ENCODE measurements at regions not wholly inside any gene's neighbourhood (a gene's known extent, or its start where the extent isn't known, plus 50 kb on each side); places are given as distances from the start of the nearest gene placed in this dataset.
"Not testable (repeated sequence)": the region's sequence is repeated elsewhere in the genome, so short reads cannot be mapped to it uniquely, and the experiment has no call there.

DNA sequence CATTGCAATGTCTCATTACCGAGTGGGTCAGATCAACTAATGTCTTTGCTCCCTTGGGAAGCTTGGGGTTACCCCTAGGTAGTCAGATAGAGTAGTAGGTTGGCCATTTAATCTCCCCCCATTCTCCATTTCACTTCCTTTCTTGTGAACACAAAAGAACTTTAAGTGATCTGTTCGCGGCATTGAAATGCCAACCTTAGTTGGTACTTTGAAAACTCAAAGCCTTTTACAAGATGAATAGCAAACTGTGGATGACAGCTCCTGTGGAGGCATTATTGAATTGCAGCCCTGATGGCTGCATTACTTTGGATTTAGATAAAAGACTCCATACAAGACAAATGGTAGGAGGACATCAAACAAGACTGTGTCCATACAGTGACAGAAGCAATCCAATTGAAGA lies 469.1 kb downstream of the GBA3 start:
- no peak for DNase-seq

GRCh38 chr4:23153076-23153475 lies 460.3 kb downstream of the GBA3 start:
- DNase-seq = no peak

GRCh38 chr4:23149815-23150214 lies 457.1 kb downstream of the GBA3 start:
- no peak for DNase-seq

DNA sequence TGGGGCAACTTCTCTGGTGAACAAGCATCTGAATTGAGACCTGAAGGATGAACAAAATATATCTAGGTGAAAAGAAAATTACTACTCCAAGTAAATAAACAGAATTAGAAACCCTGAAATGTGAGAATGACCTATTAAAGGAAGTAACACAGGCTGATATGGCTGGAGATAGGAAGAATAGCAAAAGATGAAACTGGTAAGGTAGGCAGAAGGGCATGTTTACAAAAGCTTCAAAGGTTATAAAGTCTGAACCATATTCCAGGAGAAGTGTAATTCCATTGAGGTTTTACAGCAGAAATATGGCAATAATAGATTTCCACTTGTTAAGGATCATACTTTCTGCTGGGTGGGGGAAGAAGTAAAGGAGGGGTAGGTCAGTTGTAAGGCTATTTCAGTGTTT lies 452.0 kb downstream of the GBA3 start:
- no peak for DNase-seq

- DNase-seq = peak; percentile 9
Measured at GRCh38 chr4:23135792-23136645, 443.3 kb downstream of the GBA3 start.

GRCh38 chr4:23134331-23134730 lies 441.6 kb downstream of the GBA3 start:
- no peak for DNase-seq

DNA sequence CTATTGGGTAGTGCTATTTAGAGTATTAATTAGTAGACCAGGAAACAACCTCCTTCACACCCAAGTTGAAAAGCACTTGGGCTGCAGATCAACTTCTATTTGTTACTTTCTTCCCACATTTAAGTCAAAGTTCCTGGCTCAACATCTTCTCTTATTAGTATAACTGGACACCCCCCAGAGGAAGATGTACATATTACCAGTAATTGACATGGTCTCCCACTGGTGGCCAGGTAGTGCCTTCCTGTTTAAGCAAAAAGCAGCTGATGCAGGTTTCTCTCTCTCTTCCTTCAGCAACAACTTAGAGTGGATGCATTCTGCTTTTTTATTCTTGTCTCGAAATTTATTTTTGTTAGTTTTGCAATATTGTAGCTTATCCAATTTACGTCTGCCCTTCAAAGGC lies 438.1 kb downstream of the GBA3 start:
- DNase-seq = no peak

DNA sequence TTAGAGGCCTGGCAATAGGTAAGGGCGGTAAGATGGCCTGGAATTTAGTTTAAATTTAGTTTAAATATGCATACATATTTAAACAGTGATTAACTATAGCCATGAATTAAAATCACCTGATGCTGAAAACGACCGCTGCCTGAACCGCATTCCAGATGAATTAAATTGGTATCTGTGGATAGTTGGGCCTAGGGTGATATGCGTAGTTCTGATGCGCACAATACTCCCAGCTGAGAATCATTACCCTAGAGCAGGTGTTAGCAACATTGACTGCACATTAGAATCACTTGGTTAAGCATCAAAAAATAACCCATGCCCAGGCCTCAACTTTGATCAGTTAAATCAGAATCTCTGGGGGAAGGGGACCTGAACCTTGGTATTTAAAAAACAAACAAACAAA lies 432.4 kb downstream of the GBA3 start:
- no peak for DNase-seq

DNA sequence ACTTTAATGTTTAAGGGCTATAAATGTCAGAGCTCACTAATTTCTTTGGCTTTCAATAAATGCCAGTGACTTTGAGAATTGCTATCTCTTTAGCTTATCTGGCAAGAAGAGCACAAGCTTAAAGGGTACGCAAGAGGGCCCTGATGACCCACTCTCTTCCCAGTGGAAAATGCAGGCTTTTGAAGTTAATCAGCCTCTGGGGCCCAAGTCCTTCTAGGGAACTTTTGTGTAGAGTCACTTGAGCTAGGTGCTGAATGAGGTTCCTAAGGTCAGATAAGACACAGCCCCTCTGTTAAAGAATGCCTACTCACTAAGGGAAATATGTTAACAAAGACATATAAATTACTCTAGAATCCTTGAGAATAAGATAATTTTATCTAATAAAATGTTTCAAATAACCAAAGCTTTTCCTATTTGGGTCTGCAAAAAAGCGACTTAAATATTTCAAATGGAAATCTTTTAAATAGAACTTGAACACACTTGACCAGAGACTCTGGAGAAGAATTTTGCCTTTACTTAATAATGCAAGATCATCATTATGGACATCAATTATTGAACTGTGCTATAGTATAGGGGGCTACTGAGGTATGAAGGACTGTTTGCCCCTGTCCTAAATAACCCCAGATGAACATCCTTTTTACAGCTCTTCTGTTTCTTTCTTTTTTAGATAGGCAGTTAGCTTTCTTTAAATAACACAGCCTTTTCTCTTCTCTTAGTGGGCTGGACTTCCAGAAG lies 430.1 kb downstream of the GBA3 start:
- DNase-seq = no peak

DNA sequence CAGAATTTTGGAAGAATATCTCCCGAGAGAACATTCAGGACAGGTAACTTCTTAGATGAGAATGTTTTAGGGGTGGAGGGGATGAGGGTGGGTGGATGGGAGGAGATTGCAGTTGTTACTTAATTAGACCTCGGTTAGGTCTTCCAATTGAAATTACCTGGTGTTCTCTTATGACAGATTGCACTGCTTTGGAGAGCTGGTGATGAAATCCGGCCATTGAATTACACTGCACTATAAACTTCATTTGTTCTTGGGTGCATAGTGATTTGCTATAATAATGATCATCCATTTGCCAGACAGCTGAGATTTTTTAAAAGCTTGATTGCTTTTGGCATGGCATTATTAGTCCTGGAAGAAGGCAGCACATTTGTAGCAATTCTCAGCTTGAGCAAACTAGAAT lies 427.6 kb downstream of the GBA3 start:
- no peak for DNase-seq

- no peak for DNase-seq
Measured at GRCh38 chr4:23117826-23118225, 425.1 kb downstream of the GBA3 start.

GRCh38 chr4:23114538-23114937 lies 421.8 kb downstream of the GBA3 start:
- DNase-seq = no peak

DNA sequence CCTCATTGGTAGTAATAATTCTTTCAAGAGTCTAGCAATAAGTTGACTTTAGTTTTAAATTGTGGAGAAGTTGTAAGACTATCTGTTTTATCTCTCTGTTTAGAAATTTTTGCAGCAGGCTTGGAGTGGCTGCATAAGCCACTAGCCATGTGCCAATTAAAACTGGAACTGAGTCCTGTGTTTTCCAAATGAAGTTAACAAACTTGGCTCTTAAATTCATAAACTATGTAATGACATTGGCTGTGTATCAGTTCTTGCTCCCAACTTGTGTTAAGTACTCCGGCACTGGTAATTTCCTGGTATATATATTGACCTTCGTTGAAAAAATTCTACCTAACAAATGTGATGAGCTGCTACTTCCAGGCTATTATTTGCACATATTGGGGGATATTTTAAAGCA lies 420.4 kb downstream of the GBA3 start:
- DNase-seq = no peak

- DNase-seq = no peak
Measured at GRCh38 chr4:23106516-23106915, 413.8 kb downstream of the GBA3 start.

DNA sequence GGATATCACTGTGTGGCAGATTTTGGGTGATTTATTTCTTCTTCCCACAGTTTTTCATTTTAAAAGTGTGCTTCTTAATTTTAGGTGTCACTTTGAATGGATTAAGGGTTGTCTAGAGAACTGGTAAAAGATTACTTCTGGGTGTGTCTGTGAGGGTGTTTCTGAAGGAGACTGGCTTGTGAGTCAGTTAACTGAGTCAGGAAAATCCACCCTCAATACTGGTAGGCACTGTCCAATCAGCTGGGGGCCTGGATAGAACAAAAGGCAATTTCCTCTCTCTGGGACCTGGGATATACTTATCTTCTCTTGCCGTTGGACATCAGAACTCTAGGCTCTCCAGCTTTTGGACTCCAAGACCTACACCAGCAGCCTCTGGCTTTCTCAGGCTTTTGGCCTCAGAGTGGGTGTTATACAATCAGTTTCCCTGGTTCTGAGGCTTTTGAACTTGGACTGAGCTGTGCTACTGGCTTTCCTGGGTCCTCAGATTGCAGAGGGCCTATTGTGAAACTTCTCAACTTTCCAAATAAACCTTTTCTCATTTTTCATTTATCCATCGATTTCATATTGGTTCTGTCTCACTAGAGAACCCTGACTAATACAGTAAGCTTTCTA lies 413.1 kb downstream of the GBA3 start:
- no peak for DNase-seq

GRCh38 chr4:23097251-23097650 lies 404.5 kb downstream of the GBA3 start:
- DNase-seq = no peak

DNA sequence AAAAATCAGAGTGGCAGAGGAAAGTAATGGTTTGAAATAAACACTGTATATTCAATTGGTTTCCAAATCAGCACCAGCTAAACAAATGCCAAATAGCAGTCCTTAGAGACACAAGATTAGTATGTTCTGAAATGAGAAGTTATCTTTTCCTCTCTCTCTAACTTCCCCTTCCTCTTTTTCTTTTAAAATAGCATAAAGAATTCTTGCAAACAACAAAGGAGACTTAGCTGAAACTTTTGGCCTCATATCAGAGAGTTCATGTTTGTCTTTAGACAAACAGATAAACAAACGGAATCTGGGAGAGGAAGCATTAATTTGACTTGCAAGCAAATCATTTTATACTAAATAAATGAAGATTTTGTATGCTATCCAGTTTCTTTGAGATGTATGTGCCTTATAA lies 399.0 kb downstream of the GBA3 start:
- no peak for DNase-seq

DNA sequence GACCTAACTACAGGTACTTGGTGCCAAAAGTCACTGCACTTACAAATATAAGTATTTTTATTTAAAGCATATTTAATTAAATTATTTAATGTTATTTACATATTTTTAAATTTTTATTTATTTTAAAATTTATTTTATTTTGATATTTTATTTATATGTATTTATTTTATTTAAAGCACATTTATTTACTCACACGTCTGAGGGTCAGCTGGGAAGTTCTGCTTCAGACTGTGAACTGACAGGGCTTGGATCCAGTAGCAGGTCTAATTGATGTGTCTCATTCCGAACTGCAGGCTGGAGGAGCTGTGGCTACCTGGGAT lies 392.5 kb downstream of the GBA3 start:
- DNase-seq = no peak

DNA sequence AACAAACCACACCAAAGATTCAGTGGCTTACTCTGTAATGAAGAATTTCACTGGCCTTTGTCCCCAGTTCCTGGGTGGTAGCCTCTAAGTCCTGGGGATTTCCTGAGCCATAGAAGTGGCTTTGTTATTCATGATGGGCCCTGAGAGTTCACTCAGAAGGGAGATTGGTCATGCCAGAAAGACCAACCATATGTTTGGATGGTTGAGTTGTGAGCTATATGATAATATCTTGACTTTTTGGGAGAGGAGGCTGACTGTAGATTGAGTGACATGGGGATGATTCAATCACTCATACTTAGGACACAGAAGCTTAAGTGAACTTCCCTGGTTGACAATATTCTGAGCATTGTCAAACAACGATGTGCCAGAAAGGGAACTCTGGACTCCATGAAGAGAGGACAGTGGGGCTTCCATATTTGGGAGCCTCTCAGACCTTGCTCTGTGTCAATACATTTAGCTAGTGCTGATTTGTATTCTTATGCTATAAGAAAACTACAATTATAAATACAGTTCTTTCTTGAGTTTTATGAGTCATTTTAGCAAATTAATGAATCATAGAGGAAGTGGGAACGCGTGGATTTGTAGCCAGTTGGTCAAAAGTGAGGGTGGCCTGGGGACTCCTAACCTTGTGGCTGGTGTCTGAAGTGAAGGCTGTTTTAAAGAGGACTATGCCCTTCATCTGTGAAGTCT lies 392.0 kb downstream of the GBA3 start:
- DNase-seq = no peak

DNA sequence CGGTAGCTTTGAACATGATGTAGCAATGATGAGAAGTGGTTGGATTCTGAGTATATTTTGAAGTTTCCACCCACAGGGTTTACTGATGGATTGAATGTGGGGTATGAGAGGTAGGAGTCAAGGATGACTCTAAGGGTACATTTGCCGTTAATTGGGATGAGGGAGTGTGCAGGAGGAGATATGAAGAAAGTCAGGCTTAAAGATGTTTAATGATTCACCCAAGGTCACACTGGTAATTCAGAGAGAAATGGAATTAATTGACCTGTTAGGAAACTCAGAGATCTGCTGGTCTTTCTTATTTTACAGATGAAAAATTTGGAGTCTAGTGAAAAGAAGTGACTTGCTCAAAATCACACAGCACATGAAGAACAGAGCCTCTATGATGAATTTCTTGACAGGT lies 390.7 kb downstream of the GBA3 start:
- no peak for DNase-seq

- DNase-seq = not testable (repeated sequence)
Measured at GRCh38 chr4:23080171-23080570, 387.4 kb downstream of the GBA3 start.

DNA sequence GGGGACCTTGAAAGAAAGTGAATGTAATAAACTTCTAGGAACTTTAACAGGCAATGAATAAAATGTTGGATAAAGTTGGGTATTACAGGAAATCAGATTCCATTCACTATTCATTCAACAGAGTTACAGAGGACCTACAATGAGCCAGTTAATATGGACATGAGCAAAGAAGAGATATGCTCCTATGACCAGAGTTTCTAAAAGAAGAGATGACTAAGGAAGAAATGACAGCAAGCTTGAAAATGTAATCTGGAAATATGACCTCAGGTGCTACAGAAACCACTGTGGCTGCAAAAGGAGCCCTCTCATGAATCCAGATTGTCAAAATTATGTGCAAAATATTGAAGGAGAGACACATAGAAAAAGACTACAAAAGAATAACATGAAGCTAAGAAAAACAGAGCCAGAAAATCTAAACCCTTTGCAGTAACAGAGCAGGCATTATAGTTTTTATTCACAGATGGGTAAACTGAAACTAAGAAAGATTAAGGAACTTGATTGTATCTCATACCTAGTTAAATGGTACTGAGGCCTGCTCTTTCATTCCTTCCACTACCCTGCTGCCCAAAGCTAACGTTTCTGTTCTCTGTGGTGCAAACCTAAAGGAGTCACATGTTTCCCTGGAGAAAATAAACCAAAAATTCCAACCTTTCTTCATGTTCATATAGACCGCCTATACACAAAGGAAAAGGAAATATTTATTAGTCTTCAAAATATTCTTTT lies 378.3 kb downstream of the GBA3 start:
- no peak for DNase-seq

GRCh38 chr4:23068756-23069155 lies 376.0 kb downstream of the GBA3 start:
- DNase-seq = no peak
